ENCODE measurements at regions not wholly inside any gene's neighbourhood (a gene's known extent, or its start where the extent isn't known, plus 50 kb on each side); places are given as distances from the start of the nearest gene placed in this dataset.

GRCh38 chr5:5551499-5551898 lies 129.0 kb downstream of the ICE1 start:
- no peak for DNase-seq (ENCODE audit: low spot score)

GRCh38 chr5:5546408-5546807 lies 123.9 kb downstream of the ICE1 start:
- DNase-seq (ENCODE audit: low spot score): no peak

- DNase-seq (ENCODE audit: low spot score): no peak
These were observed 121.7 kb downstream of the ICE1 start for GRCh38 chr5:5544094-5544663.

DNA sequence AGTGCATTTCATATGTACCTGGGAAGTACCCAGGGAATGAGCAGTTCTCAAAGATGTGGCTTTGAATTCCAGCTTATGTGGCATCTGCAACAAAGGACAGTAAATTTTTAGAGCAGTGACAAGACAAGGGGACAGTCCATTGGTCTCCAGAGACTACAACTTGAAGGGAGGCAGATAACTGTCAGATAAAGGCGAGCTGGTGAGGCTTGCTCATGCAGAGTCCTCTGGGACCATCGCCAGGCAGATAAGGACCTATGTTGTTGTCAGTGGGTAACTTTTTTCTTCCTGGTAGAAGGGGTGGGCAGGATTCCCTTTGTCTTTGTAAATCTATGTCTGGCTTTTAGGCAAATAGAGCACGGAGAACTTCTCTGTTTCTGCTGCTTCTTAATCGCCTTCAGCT lies 120.2 kb downstream of the ICE1 start:
- no peak for DNase-seq (ENCODE audit: low spot score)

DNA sequence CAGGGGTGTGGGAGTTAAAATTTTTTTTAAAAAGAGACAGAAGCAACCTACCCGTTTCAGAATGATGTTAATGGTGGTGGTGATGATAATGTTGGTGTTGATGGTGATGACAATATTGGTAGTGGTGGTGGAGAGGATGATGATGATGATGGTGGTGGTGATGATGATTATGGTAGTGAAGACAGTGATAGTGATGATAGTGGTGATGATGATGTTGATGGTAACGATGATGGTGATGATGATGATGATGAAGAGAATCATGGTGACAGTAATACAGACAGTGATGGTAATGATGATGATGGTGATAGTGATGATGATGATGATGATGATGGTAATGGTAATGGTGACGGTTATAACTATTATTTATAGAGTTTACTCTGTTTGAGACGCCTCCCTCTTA lies 117.6 kb downstream of the ICE1 start:
- no peak for DNase-seq (ENCODE audit: low spot score)
